ENCODE measurements at regions not wholly inside any gene's neighbourhood (a gene's known extent, or its start where the extent isn't known, plus 50 kb on each side); places are given as distances from the start of the nearest gene placed in this dataset.
A peak's percentile ranks its signal among the peaks of the same experiment; 100 is the strongest.

DNA sequence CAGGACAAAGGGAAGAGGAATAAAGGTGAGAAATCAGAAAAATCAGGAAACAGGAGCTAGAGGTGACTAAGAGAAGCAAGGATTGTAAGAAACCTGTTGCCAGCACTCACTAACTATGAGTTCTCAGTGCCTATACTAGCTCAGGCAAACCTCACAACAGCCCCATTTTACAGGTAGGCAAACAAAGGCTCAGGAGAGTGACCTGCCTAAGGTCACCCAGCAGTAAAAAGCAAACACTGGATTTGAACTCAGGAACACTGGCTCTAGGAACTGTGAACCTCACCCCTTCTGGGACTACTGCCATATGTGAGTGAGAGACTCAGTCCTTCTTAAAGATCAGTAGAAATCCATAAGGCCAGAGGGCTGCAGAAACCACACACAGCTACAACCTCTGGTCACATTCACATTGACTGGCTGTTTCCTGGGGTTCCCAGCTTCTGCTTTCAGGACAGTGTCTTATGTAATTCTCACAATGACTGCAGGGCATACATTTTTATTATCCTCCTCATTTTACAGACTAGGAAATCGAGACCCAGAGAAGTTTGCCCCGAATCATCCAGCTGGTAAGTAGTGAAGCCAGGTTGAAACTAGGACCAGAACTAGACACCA is 80.7 kb upstream of the MAFB start:
- DNase-seq (ENCODE audit: low read depth) = no peak

DNA sequence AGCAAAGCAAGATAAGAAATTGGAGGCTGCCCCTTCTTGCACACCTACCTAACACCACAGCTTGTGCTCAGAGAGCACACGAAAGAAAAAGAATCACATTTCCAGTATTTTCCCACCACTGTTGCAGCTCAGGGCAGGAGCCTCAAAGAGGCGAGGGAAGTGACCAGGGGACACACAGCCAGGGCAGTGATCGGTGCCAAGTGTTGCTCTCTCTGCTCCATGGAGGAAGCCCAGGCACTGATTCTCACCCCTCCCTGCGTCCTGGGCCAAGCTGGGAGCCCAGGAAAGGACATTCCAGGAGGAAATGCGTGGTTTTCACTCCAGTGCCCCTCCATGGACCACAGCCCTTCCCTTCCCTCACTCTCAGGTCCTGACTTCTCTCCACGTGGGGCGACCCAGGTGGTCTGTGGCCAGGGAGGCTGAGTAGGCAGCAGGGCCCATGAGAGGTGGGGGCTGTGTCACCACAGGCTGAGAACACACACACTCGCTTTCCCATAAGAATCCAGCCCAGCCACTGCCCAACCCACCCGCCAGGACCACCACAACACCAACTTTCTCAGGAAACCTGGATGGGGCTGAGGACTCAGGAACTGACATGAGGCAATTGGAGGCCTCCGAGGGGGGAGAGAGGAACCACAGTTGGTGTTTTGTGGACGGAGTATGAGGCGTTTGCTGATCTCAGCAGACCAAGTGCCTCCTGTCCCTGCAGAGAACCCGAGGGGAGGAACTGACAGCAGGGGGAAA is 81.7 kb upstream of the MAFB start:
- no peak for DNase-seq (ENCODE audit: low read depth)

DNA sequence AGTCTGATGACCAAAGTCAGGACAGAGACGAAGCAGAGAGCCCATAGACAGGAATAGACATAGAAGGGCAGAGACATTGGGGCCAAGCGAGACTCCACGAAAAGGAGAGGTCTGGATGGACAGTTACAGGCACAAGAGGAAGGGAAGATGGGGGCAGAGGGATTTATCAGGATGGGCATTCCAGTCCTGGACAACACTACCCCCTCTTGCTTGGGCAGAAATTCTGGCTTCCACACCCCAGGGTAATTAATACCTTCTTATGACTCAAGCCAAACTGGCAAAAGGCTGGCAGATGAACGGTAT is 82.2 kb upstream of the MAFB start:
- no peak for DNase-seq (ENCODE audit: low read depth)

DNA sequence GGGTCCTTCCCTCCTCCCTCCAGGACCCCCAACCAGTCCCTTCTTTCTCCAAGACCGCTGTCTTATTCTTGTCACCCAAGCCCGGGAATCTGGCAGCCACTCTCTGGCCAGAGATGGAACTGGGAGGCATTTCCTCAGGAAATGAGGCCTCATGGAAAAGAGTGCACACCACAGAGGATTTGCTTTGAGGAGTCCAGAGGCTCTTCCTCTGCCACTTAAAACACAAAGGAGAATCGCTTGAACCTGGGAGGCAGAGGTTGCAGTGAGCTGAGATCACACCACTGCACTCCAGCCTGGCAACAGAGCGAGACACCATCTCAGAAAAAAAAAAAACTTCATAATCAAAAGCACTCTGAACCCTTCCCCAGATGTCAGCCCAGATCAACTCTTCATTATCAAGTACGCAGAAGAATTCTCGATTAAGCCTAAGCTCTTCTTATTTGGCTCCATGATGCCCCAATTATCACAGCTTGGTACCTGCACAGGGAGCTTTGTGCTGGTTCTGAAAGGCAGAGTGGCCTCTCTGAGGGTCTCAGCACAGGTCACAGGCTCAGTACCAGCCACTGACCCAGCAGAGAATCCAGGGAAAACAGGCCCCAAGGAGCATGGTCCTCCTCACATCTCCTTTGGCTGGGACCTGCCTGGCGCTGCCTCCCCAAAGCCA is 82.9 kb upstream of the MAFB start:
- no peak for DNase-seq (ENCODE audit: low read depth)

DNA sequence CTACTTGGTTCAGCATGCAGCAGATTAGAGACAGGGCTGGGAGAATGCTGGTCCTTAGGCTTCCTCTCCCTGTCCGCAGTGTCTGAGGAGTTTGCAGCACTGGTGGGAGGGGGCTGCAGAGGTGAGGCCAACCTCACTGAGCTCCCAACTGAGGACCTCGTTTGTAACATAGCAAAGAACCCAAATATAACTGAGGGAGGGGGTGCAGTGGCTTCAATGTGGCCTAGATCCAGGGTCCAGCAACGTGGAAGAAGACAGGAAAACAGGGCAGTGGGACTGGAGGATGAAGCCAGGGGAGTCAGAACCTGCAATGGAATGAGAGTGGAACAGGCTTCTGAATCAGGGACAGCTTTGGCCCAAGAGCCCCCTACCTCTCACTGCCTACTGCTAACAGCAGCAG is 84.3 kb upstream of the MAFB start:
- no peak for DNase-seq (ENCODE audit: low read depth)

DNA sequence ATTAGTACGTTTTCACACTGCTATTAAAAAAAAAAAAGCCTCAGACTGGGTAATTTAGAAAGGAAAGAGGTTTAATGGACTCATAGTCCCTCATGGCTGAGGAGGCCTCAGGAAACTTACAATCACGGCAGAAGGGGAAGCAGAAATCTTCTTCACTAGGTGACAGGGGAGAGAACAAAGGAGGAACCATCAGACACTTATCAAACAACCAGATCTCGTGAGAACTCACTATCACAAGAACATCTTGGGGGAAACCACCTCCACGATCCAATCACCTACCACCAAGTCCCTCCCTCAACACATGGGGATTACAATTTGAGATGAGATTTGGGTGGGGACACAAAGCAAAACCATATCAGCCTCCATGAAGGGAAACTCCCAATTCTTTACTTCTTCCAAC is 85.2 kb upstream of the MAFB start:
- DNase-seq (ENCODE audit: low read depth) = no peak

DNA sequence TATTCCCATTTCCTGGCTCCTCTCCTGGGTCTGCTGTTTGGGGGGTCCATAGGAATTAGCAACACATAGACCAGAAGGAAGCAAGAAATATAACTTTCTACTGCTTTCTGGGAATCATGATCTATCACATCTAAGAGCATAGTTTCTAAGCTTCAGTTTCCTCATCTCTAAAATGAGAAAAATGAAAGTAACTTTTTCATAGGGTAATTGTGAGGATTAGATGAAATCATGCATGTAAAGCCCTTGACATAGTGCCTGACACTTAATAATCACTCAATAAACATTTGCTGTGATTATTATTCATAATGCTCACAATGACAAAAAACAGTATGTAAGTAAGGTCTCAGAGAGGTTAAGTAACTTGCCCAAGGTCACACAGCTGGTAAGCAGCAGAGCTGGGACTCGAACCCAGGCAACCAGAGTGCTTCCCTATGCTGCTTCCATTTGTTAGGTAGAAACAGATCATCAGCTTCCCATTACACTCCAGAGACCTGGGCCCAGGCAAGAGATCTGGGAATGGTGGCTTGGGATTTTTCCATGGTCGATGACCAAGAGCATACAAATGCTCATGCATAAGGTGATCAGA is 86.6 kb upstream of the MAFB start:
- no peak for DNase-seq (ENCODE audit: low read depth)

DNA sequence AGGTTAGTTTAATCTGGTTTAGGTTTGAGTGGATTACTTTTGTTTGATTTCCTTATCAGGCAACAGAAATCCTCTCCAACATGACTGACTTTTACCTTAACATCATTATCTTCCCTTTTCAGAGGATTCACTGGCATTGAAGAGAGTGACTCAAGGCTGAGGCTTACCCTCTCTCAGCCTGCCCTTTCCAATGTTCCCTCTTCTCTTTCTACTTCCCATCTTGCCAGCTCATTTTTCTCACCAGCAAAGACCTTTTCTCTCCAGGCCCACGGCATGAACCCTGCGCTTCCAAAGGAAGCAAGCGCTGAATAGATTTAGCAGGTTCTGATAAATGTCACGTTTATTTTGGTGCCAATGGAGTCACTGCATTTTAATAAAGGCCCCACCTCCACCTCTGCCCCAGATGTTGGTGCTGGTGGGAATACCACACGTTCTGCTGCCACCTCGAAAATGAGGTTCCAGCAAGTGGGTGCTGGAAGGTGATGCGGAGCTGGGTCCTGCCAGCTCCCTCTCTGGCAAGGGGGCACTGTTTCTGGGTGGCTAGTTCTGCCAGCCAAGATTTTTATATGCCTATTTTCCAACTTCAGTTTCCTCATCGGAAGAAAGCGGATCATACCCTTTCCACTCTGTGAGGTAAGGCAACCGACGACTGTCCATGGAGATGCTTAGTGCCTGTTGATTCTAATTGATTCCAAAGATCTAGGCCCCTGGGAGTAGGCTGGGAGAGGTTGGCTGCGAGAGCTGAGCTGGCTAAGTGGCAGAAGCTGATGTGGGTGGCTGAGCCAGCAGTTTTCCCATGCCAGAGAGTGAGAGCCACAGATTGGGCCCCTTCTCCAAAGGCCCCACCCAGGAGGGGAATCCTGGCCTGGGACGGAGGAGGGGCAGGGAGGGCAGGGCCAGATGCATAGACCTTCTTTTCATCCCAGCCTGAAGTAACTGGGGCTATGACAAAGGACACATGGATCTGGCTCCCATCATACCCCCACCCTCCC is 87.7 kb upstream of the MAFB start:
- no peak for DNase-seq (ENCODE audit: low read depth)

DNA sequence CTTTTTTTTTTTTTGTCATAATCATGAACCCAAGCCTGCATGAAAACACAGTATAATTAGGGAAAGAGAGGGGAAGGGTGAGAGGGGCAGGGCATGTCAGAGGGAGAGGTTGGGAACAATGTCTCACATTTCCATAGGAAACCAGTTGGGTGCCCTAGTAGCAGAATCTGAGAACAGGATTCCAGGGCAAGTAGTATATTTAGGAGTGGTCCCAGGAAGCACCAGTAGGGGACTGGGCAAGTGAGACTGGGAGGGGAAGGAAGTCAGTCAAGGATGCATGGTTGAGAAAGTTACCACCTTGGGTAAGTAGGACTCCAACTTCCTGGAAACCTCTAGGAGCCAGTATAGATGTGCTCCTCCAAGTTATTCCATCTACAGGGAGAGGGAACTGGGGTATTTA is 88.6 kb upstream of the MAFB start:
- DNase-seq (ENCODE audit: low read depth) = no peak

DNA sequence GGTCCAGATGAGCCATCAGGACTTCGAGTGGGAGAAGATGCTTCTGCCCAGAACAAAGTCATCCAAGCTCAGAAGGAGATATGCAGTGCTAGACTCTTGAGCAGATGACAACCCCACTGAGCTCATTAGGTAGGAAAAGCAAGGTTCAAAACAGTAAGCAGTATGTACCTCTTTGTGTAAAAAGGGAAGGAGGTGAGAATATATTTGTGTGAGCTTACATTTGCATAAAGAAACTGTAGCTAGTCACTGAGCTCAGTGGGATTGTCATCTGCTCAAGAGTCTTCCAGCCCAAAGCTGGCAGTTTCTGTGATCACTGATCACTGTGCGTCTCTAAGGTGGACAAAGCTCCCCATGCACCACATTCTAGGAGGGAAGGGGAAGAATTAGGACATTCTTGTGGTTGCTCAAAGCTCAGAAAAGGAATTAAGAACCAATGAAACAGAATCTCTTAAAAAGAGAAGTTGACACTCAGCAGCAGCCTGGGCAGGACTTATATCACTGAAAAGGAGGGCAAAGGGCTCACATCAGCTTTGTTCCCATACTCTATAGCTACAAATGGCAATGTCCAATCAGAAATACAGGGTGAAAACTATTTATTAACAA is 90.0 kb upstream of the MAFB start:
- no peak for DNase-seq (ENCODE audit: low read depth)

DNA sequence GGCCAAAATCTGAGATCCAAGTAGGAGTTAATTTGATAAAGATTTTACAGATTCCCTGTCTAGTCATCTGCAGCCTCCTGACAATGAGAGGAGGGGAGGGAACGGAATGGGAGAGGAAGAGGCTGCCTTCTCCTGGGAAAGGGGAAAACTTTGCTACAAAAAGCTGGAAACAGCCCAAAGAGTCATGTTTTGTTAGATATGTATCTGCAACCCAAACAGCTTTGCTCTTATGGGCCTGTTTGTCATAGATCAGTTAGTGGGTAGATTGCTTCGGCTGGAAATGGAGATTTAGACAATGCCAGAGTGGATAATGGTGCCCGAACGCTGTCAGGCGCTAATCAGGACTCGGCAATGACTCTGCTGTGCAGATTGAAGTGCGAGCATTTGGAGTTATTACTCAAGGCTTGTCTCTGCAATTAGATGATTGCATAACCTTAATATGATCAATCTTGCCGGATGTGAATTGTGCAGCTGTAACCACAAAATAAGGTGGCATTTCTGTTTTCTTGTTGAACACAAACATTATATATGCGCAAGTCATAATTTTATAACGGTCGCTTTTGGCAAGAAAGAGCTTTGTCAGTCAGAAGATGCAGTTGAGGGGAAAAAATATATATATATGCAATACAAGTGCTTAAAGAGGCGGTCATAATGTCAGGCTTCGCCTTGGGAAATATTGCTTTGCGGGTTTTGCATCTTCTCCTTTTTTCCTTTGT is 92.4 kb upstream of the MAFB start:
- DNase-seq (ENCODE audit: low read depth) = no peak

DNA sequence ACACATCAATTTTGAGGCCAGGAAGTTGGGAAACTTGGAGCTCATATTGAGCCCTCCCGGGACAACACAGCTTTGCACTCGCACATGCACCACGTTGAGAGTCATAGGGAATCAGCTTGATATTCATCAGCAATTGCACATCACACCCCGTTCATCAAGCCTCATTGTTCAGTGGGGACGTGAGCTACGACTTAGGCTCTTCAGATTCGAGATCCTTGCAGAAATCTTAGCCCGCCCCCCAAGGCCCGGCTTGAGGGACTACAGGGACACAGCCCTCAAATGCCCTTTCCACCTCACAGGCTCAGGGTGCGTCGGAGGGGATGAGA is 93.0 kb upstream of the MAFB start:
- no peak for DNase-seq (ENCODE audit: low read depth)

DNA sequence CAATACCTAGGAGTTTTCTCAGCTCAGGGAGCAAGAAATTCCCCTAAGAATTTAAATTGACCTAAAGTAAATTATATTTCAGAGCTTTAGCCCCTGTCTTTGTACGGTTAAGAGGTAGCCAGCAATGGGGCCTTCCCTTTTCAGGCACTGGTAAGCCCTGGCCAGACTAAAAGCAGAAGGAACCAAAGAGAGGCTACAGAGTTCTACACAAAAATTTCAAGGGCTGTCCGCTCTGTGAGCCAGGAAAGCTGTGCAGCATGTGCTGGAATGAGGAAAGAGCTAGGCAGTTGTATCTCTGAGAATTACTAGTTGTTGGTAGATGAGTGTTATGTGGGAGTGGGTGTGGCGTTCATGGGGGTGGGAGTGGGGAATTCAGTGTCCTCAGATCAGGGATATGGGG is 96.3 kb upstream of the MAFB start:
- DNase-seq (ENCODE audit: low read depth) = no peak

DNA sequence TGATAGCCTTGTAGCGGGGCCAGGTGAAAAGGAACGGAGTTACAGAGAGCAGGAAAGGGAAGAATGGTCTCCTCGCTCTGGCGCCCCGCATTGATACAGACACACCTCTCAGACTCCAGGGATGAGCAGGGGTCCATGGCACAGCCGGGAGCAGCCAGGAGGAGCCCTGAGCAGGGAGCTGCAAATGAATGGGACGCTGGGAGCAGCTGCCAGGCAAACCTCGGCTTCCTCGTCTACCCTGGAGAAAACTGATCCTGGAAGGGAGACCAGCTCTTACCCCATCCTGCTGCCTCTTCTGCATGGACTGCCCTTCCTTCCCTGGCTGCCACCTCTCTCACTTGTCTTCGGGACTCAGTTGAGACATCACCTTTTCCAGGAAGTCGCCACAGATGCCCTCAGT is 97.3 kb upstream of the MAFB start:
- DNase-seq (ENCODE audit: low read depth) = no peak

DNA sequence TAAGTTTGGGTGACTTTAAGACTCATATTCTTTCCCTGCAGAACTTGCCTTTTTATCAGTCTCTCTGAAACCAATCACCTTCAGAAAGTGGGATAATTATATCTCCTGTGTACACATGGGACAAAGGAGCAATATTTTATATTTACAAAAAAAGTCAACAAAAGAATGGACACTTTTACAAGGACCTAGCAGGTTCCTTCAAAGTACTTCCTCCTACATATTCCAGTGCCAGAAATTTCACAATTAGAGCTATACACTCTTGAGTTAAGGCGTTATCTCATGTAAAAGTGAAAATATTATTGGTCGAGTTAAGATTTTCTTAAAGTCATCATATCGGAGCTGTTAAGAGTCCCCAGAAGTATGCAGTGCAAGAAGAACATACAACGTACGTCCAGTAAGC is 98.9 kb upstream of the MAFB start:
- DNase-seq (ENCODE audit: low read depth) = no peak

DNA sequence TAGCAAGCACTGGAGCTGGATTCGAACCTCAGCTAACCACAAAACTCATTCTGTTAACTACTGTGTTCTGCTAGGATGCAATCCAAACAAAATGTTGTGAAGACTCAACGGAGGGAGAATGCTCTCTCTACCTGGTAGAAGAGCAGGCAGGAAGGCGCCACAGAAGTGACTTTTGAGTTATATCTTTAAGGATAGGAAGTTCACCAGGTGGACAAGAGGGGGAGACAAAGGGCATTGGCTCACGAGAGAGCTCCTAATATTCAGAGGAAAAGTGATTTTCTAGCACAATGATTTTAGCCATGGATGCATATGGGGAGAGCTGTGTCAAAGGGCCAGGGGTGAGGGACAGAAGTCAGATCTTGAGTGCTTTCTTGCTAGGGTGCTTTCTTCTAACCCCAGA is 108.4 kb upstream of the MAFB start:
- DNase-seq (ENCODE audit: low read depth) = peak; percentile 15

DNA sequence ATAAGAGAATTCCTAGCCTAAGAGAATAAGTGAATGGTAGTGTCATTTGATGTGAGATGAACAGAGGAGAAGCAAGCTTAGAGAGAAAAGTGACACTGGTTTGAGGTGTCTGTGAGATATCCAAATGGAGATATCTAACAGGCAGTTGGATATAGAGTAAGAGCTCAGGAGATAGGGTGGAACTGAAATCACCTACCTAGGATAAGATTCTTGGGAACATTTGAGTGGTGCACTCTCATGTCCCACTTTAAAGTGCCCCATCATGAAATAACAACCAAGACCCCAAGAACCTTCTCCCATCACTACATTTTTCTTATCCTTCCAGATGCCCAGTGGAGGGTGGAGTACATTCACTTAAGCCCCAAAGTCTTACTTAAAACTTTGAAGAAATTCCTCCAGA is 109.0 kb upstream of the MAFB start:
- DNase-seq (ENCODE audit: low read depth) = no peak

DNA sequence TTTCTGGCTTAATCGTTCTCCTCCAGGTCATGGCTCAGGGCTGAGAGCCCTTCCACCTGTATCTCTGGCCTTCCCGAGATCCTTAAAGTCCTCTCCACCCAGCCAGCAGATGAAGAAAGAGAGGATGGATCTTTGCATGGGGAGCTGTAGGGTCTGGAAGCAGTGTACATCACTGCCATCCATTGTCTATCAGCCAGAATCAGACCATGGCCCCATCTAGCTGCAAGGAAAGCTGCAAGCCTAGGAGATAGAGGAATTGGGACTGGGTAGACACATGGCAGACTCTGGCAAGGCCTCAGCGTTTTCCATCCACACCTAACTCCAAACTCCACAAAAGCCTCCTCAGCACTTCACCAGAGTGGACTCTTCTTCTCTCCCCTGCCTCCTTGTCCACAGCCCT is 113.8 kb upstream of the MAFB start:
- DNase-seq (ENCODE audit: low read depth) = no peak

DNA sequence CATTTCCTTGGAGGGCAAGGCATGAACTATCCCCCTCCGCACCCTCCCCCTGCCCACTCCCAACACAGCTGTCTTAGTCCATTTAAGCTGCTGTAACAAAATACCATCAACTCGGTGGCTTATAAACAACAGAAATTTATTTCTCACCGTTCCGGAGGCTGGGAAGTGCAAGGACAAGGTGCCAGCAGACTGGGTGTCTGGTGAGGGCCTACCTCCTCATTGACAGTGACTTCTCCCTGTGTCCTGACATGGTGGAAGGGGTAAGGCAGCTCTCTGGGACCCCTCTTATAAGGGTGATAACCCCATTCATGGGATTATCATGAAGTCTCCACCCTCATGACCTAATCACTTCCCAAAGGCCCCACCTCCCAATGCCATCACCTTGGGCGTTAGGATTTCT is 114.3 kb upstream of the MAFB start:
- no peak for DNase-seq (ENCODE audit: low read depth)

DNA sequence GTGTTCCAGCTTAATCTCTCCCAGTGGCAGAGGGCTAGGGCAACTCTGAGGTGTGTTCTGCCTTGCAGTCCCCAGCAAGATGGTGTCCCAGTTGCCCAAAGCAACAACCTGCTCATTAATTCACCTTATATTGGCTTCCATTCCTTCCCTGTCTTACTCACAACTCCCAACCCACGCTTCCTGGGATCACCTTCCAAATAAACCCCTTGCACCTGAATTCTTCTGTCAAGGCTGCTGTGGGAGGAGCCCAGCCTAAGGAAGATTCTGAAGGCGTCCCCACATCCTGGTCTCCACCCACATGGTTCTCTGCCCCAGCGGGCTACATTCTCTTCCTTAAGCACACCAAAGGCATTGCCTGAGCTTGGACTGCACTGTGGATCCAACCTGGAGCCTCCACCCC is 116.6 kb upstream of the MAFB start:
- no peak for DNase-seq (ENCODE audit: low read depth)

Data from HT1080 (cell line).